Activated CD8-positive, alpha-beta memory T cell treated with anti-CD3 and anti-CD28 coated beads for 36 hours (primary cell): ENCODE measurements at regions not wholly inside any gene's neighbourhood (a gene's known extent, or its start where the extent isn't known, plus 50 kb on each side); places are given as distances from the start of the nearest gene placed in this dataset.
"Not testable (repeated sequence)": the region's sequence is repeated elsewhere in the genome, so short reads cannot be mapped to it uniquely, and the experiment has no call there.

Source experiments
- CTCF ChIA-PET: fragments of 350-600 bp; sonication (Branson Sonifier 250); formaldehyde crosslinking; loops from one replicate; lab custom pipeline; 2021; ENCODE audit warnings: antibody characterized with exemption; lab: Charles Lee
- POLR2A ChIA-PET: fragments of 350-600 bp; sonication (Branson Sonifier 250); formaldehyde crosslinking; loops from one replicate; lab custom pipeline; 2021; ENCODE audit warnings: antibody characterized with exemption; lab: Charles Lee

- CTCF ChIA-PET = no interaction called here
- POLR2A ChIA-PET = no interaction called here
Observed at GRCh38 chr12:126451809-126452208, 1386.6 kb downstream of the AACS start.

- CTCF ChIA-PET, POLR2A ChIA-PET: not testable (repeated sequence)
Observed at GRCh38 chr12:126452686-126453085, 1387.5 kb downstream of the AACS start.

GRCh38 chr12:126454581-126454980 lies 1389.3 kb downstream of the AACS start:
- POLR2A ChIA-PET = no interaction called here
- CTCF ChIA-PET = no interaction called here

- ChIA-PET CTCF (no interaction called here), POLR2A (no interaction called here)
Observed at GRCh38 chr12:126457776-126458175, 1392.5 kb downstream of the AACS start.

- POLR2A ChIA-PET = no interaction called here
- CTCF ChIA-PET = no interaction called here
Observed at GRCh38 chr12:126464153-126464552, 1398.9 kb downstream of the AACS start.

- CTCF ChIA-PET = no interaction called here
Observed at GRCh38 chr12:126469211-126469610, 1404.0 kb downstream of the AACS start.

GRCh38 chr12:126474703-126475102 lies 1409.5 kb downstream of the AACS start:
- ChIA-PET POLR2A (no interaction called here), CTCF (no interaction called here)

More at GRCh38 chr12:126469211-126469610, 1404.0 kb downstream of the AACS start:
- POLR2A ChIA-PET = no interaction called here

GRCh38 chr12:126480451-126480850 lies 1415.2 kb downstream of the AACS start:
- POLR2A ChIA-PET = no interaction called here
- CTCF ChIA-PET = no interaction called here

- ChIA-PET POLR2A (no interaction called here), CTCF (no interaction called here)
Observed at GRCh38 chr12:126481688-126482087, 1416.5 kb downstream of the AACS start.

- ChIA-PET POLR2A (no interaction called here), CTCF (no interaction called here)
Observed at GRCh38 chr12:126482238-126482889, 1417.1 kb downstream of the AACS start.

- ChIA-PET POLR2A (no interaction called here), CTCF (no interaction called here)
Observed at GRCh38 chr12:126483145-126484068, 1418.2 kb downstream of the AACS start.

- ChIA-PET POLR2A (no interaction called here), CTCF (no interaction called here)
Observed at GRCh38 chr12:126487431-126487980, 1422.3 kb downstream of the AACS start.

GRCh38 chr12:126488806-126489205 lies 1423.6 kb downstream of the AACS start:
- ChIA-PET CTCF (no interaction called here), POLR2A (no interaction called here)

- ChIA-PET CTCF (no interaction called here), POLR2A (no interaction called here)
Observed at GRCh38 chr12:126492181-126492580, 1426.9 kb downstream of the AACS start.

GRCh38 chr12:126493366-126494108 lies 1428.3 kb downstream of the AACS start:
- ChIA-PET CTCF (no interaction called here), POLR2A (no interaction called here)

GRCh38 chr12:126496201-126496600 lies 1431.0 kb downstream of the AACS start:
- ChIA-PET CTCF (no interaction called here), POLR2A (no interaction called here)

GRCh38 chr12:126506426-126507182 lies 1441.4 kb downstream of the AACS start:
- CTCF ChIA-PET = no interaction called here

GRCh38 chr12:126507231-126507630 lies 1442.0 kb downstream of the AACS start:
- ChIA-PET CTCF (no interaction called here), POLR2A (no interaction called here)

More at GRCh38 chr12:126506426-126507182, 1441.4 kb downstream of the AACS start:
- POLR2A ChIA-PET = no interaction called here

- CTCF ChIA-PET = no interaction called here
- POLR2A ChIA-PET = no interaction called here
Observed at GRCh38 chr12:126509572-126509971, 1444.3 kb downstream of the AACS start.
